GM19328 (cell line): ENCODE measurements at regions not wholly inside any gene's neighbourhood (a gene's known extent, or its start where the extent isn't known, plus 50 kb on each side); places are given as distances from the start of the nearest gene placed in this dataset.

Source experiments
- ATAC-seq: cut with Tn5 transposase; IDR thresholded peaks from one replicate; pipeline ENCODE4 v1.9.1; 2021; ENCODE audit warnings: mild to moderate bottlenecking, moderate library complexity; ENCODE audit not compliant: unreplicated experiment

GRCh38 chr9:82295181-82295580, 306.6 kb downstream of the SPATA31D1 start:
- ATAC-seq: no peak

DNA sequence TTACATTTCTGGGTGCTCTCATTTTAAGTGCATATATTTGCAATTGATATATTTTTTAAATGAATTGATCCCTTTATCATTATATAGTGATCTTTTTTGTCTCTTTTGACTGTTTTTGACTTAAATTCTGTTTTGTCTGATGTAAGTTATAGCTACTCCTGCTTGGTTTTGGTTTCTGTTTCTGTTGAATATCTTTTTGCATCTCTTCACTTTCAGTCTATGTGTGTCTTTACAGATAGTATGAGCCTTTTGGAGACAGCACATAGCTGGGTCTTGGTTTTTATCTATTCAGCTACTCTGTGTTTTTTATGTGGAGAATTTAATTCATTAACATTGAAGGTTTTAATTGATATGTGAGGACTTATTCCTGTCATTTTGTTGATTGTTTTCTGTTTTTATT, 311.3 kb downstream of the SPATA31D1 start:
- no peak for ATAC-seq

- ATAC-seq: no peak
Measured at GRCh38 chr9:82302968-82303655, 314.5 kb downstream of the SPATA31D1 start.

GRCh38 chr9:82308836-82309235, 320.3 kb downstream of the SPATA31D1 start:
- ATAC-seq: no peak

DNA sequence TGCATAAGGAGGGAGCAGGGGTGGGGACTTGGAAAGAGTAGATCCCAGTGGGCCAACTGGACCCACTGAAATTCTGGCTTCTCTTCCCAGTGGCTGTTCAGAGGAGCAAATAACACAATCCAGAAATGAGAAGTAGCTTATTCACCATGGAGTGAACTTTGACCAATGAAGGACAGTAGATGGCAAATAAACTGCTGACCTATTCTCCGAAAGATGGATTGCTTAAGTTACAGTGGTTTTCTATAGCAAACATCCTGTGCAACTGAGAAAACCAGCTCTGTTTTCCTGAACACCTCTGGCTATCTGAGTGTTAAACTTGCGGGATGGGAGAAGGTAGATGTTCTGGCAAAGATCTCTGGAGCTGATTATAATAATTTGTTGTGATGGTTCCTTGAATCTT, 325.1 kb downstream of the SPATA31D1 start:
- ATAC-seq: no peak

- ATAC-seq: no peak
Measured at GRCh38 chr9:82320566-82320965, 332.0 kb downstream of the SPATA31D1 start.

GRCh38 chr9:82325907-82326306, 337.3 kb downstream of the SPATA31D1 start:
- ATAC-seq: no peak

DNA sequence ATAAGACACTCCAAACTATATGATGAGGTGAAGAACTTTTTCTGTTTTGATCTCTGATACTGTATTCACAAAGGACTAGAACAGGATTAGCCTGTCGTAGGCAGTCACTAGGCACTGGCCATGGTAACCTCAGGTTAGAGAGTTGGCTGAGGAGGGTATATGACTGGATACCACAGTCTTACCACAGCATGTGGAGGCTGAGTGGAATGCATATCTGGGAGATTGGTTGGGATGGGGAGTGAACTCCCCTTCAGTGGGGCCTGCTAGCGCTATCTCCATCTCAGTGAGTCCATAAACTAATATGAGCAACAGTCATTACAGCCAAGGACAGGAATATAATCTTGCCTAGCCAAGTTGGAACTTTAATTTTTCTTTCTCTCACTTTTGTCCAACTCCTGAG, 339.1 kb downstream of the SPATA31D1 start:
- no peak for ATAC-seq

GRCh38 chr9:82331079-82331478, 342.5 kb downstream of the SPATA31D1 start:
- no peak for ATAC-seq

DNA sequence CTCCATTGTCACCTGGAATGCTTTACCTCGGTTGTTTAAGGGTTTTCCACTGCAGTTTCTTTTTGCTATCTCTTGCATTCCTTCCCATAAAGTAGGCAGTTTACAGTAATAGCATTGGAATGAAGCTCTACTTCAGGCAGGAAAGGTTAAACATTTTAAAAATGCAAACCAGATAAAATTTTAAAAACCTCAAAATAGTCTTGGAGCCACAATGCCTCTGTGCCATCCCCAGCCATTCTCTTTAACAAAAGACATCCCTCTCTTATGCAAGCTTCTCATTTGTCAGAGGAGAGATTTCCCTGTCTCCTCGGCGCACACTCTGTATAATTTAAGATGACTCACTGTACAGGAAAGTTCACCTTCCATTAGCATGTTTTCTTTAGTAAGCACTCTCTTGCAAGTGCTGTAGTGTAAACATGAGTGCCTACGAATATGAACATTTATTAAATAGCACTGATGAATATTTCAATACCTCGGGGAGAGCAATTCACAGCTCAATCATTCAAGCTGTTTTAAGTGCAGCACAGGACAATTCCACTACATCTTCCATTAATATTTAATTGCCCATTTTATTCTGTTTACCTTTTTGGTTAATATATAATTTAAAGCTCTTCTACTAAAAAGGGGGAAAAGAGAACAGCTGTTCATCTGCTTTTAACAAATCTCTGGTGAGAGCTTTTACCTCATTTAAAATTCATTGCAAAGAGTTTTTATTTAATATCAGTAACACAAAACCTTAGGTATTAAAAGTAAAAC, 343.6 kb downstream of the SPATA31D1 start:
- no peak for ATAC-seq

DNA sequence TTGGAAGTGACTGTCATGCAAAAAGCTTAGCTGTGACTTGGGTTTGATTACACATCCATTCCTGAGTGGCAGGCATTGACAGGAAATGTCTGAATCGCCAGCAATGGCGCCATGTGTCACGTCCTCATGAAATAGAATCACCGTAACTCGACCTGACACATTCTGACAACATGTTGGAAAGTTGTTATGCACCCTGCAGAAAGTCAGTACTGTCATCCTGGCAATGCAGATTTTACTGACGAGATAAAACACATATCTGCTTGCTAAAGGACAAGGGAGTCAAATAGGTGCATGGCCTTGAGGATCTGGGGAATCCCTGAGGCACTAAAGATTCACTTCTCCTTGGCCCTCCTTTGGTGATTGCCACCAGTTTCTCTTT, 344.2 kb downstream of the SPATA31D1 start:
- no peak for ATAC-seq

DNA sequence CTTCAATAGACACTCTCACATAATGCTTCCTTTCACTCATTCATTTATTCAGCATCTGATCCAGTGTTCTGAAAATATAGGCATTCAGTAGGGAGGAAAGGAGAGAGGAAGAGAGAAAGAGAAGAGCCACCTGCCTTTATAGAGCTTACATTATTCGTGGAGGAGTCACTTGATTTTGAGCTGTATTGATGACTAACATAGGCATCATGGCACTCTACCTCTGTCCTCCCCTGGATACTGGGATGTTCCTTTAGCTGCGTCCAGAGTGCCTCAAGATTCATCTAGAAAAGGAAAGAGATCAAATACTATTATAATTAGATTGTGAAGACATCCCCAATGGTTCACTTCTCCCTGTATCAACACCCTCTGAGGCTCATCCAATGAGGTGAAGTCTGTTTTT, 345.1 kb downstream of the SPATA31D1 start:
- ATAC-seq: no peak

GRCh38 chr9:82334286-82334685, 345.7 kb downstream of the SPATA31D1 start:
- ATAC-seq: no peak

DNA sequence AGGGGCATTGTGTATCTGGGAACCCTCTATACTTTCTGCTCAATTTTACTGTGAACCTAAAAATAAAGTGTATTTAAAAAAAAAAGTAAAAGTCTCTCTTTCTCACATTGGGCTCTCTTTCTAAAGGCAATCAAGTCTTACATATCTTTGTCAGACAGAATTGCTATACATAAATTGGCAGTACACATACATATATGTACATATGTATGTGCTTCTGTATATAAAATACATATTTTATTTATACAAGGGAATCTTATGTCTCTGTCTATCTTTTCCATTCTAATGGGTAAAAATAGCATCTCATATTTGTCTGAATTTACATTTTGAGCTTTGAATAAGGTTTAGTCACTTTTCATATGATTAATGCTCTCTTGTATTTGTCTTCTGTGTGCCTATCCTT, 348.8 kb downstream of the SPATA31D1 start:
- no peak for ATAC-seq

GRCh38 chr9:82342046-82342445, 353.5 kb downstream of the SPATA31D1 start:
- ATAC-seq: no peak

DNA sequence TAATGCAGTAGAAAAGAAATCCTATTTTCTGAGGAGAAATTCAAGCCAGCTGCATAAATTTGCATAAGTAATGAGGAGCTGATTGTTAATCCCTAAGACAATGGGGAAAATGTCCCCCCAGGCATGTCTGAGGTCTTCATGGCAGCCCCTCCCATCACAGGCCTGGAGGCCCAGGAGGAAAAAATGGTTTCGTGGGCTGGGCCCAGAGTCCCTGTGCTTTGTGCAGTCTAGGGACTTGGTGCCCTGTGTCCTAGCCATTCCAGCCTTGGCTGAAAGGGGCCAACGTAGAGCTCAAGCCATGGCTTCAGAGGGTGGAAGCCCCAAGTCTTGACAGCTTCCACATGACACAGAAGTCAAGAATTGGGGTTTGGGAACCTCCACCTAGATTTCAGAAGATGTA, 357.5 kb downstream of the SPATA31D1 start:
- ATAC-seq: no peak

DNA sequence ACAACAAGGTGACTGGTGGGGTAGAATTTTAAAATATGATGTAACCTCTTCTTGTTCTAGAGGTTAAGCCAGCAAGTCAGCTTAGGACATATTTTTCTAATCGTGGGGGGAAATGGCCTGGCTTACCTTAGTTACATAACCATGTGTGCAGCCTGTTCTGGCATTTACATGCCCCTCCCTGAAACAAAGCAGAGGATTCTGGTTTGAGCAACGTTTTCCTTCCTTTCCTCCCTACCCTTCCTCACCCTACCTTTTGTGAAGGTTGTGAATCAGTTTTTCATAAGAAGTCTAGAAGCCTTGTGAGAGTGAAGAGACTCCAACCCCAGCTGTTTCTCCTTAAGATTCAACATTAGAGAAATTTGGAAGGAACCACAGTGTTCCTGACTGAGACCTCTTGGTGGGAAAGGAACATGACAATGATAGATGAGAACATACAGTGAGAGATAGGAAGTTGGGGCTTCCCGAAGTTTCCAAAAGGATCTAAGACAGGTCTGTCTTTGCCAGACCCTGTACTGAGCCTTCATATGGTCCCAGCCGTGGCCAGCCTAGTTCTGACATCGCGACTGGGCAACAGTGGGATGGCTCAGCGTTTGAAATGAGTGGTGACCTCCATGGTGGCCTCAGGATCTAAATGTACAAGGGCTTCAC, 365.2 kb downstream of the SPATA31D1 start:
- ATAC-seq: no peak

- no peak for ATAC-seq
Measured at GRCh38 chr9:82354279-82354659, 365.7 kb downstream of the SPATA31D1 start.

DNA sequence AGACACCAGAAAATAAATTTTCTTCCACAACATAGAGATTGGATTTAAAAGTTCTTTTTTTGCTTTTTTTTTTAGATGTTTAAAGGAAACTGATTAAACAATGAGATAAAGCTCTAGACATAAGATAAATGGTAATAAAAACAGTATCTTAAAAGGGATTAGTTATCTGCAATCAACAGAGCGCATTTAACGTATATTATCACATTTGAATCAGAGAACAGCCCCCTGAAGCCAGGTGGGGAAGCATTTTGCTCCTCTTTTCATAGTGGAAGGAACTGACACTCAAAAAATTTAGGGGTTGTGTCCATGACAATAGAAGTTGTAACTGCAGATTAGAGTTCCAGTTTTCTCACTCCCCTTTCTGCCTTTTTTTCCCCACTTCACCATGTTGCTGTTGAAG, 367.6 kb downstream of the SPATA31D1 start:
- ATAC-seq: no peak

DNA sequence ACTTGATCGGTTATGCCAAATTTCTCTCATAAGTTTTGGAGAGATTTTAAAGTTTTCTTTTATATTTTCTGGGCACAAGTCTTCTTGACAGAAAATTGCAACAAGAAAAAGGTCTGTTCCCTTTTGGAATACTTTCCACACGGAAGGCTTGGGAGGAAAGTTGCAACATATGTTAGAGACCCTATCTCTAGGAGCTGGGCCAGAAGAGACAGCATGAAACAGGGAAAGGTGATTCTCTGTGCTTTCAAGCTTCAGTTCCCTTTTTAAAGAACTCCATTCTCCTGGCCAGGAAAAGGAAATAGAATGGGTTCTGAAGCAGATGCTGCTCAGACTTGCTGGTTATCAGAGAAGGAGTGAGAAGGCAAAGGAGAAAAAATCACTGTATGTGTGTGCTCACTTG, 368.3 kb downstream of the SPATA31D1 start:
- ATAC-seq: no peak

DNA sequence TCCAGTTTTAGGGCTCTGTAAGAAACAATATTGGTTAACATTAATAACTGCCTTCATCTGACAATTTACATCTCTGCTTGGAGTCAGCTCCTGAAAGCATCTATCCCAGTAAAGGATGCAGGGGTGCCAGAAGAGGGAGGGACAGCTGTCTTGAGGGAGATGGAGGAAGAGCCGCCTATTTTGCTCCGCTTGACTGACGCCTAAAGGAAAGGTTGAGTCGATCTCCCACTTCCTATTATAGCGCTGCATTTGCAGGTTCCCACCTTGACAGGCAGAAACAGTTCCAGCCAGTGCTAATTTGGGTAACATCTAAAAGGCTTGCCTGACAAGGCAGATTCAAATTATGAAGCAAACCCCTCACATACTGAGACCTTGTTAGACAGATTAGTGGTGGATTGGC, 374.6 kb downstream of the SPATA31D1 start:
- ATAC-seq: no peak

DNA sequence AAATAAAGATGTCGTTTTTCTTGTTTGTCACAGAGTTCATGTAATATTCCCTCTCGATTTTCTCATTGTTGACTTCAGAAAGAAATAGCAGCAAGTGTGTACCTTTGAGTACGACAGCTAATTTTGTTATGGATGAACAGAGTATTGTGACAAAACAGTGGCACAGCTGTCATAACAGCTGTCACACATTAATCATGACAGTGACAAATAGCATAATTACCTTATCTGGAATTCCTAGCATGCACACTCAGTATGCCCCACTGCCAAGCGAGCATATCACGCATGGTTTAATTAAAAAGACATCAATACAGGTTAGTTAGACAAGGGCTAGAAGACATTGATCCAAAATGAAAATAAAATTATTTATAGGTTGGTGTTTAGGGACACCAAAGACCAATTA, 375.1 kb downstream of the SPATA31D1 start:
- no peak for ATAC-seq
